Vagina (tissue), 2 donors: ENCODE measurements at regions not wholly inside any gene's neighbourhood (a gene's known extent, or its start where the extent isn't known, plus 50 kb on each side); places are given as distances from the start of the nearest gene placed in this dataset.

Experiments
- POLR2A ChIP-seq, 2 donors: fragments of 450-650 bp; IDR thresholded peaks; one replicate each; pipeline ENCODE4 v1.6.1; 2017; ENCODE audit warnings: antibody characterized with exemption in 2 of 2, mild to moderate bottlenecking in 2 of 2, moderate library complexity in 2 of 2
- POLR2AphosphoS5 ChIP-seq, 2 donors: sonication (generic); formaldehyde crosslinking; IDR thresholded peaks; one replicate each; pipeline ENCODE4 v1.9.0; 2017; ENCODE audit warnings: antibody characterized with exemption in 2 of 2, mild to moderate bottlenecking in 2 of 2, low read depth in 1 of 2; ENCODE audit not compliant: insufficient read depth in 1 of 2

- TF ChIP-seq POLR2AphosphoS5 (IDR thresholded peaks at IDR 0.05; ENCODE audit: insufficient read depth in 1 of 2, low read depth in 1 of 2) (no peak), POLR2A (IDR thresholded peaks at IDR 0.05) (no peak)
These were observed 116.2 kb downstream of the OLIG3 start for GRCh38 chr6:137378090-137378369.
